Thoracic aorta (tissue), 2 donors: ENCODE measurements at regions not wholly inside any gene's neighbourhood (a gene's known extent, or its start where the extent isn't known, plus 50 kb on each side); places are given as distances from the start of the nearest gene placed in this dataset.

Experiments
- ATAC-seq: fragments of 150-250 bp; one replicate; pipeline ENCODE4 v1.8.0; 2017; ENCODE audit warnings: low read depth; ENCODE audit not compliant: insufficient number of reproducible peaks, low FRiP score
- DNase-seq: peaks from one replicate; pipeline ENCODE4 v3.0.0-alpha.2; 2020; ENCODE audit warnings: low spot score
- H3K27ac ChIP-seq, 2 donors: fragments of 200-600 bp; sonication (generic); 1 replicate in 1 of 2; 2 replicates in 1 of 2; pipeline ENCODE4 v1.5.1; 2016; ENCODE audit warnings: mild to moderate bottlenecking in 2 of 2, moderate library complexity in 2 of 2
- H3K27me3 ChIP-seq: fragments of 200-600 bp; sonication (generic); replicated peaks from 2 replicates; pipeline ENCODE4 v1.6.0; 2016; ENCODE audit warnings: mild to moderate bottlenecking; ENCODE audit not compliant: insufficient read depth
- H3K36me3 ChIP-seq: fragments of 200-600 bp; sonication (generic); one replicate; pipeline ENCODE4 v1.5.1; 2016
- H3K4me1 ChIP-seq, 2 donors: fragments of 200-600 bp; sonication (generic); 1 replicate in 1 of 2; 2 replicates in 1 of 2; pipeline versions ENCODE4 v1.5.1 to v1.6.0; 2016; ENCODE audit warnings: low read depth in 2 of 2, mild to moderate bottlenecking in 1 of 2; ENCODE audit not compliant: control insufficient read depth in 1 of 2
- H3K4me3 ChIP-seq: fragments of 200-600 bp; sonication (generic); 2 replicates; pipeline ENCODE4 v1.5.1; 2016; ENCODE audit warnings: mild to moderate bottlenecking
- H3K9me3 ChIP-seq: fragments of 200-600 bp; sonication (generic); 2 replicates; pipeline ENCODE4 v1.5.1; 2016
- CTCF ChIP-seq: fragments of 200-600 bp; sonication (generic); IDR thresholded peaks from one replicate; pipeline ENCODE4 v1.5.1; 2019; ENCODE audit warnings: antibody characterized with exemption

GRCh38 chr10:42988069-42988468, 88.8 kb upstream of the RET start:
- DNase-seq, result no peak
- Histone ChIP-seq H3K27me3 (no peaks in the 10 kb centered on the region), H3K27ac (no peak overlapping the region), H3K4me1 (no peaks in the 10 kb centered on the region), H3K4me3 (no peak overlapping the region), H3K36me3 (no peaks in the 10 kb centered on the region), H3K9me3 (no peaks in the 10 kb centered on the region)
- no peak for TF ChIP-seq CTCF
- no peak for ATAC-seq

DNA sequence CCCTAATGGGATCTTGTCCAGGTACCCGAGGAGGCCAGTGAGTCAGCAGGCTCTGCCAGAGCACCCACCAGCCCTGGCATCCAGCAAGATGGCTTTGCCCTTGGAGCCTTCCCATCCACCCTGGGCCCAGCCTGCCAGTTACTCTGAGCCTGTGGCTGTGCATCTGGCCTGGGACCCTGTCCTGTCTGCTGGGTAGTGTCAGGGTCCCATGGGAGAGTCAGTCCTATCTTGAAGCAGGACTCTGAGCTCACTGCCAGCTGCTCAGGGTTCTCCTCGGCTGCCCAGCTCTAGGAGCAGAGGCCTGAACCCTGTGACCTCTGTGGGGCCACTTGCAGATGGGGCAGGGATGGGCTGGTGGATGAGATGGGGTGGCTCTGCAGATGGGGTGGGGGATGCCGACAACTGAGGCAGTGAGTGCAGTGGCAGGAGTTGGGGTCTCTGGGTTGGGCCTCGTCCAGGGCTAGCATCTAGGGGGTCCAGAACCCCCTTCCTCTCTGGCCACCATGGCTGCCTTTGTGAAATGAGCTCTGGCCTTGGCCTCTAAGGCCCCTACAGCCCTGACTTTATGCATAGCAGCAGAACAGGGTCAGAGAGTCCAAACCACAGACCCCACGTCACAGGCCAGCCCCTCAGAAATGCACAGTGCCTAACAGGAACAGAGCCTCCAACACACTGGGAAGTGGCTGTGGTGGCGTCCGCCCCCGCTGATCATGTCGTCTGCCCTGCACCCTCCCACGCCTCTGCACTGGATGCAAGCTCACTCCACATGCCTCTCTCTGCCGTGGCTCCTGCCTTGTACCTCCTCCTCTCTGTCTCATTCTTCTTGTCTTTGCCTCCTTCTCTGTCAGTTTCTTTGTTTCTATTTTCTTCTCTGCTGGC, 88.1 kb upstream of the RET start:
- H3K4me1 ChIP-seq, result no peaks in the 10 kb centered on the region
- H3K9me3 ChIP-seq, result no peaks in the 10 kb centered on the region
- no peak for TF ChIP-seq CTCF
- H3K27me3 ChIP-seq, result no peaks in the 10 kb centered on the region
- DNase-seq, result no peak
- no peaks in the 10 kb centered on the region for H3K36me3 ChIP-seq
- no peak overlapping the region for H3K4me3 ChIP-seq
- ATAC-seq, result no peak
- H3K27ac ChIP-seq, result no peak overlapping the region

DNA sequence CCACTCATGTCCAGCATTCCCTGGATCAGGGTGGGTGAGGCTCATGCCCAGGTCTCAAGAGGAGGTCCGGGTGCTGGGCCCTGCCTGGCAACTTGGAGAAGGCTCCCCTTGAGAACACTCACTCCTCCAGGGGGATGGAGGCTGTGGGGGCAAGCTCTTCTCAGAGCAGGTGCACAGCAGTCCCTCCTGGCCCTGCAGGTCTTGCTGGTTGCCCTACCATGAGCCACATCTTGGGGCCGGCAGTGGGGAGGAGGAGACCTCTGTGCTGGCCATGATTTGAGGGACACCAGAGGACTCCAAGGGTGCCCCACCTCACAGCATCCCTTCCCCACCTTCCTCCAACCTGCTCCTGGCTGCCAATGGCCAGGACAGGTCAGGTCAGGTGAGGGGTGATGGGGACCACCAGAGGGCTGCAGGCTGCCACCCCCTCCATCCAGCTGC, 87.4 kb upstream of the RET start:
- no peak for ATAC-seq
- DNase-seq, result no peak
- H3K4me3 ChIP-seq, result no peak overlapping the region
- no peaks in the 10 kb centered on the region for H3K27me3 ChIP-seq
- H3K36me3 ChIP-seq, result no peaks in the 10 kb centered on the region
- H3K27ac ChIP-seq, result no peak overlapping the region
- no peak for TF ChIP-seq CTCF
- H3K9me3 ChIP-seq, result no peaks in the 10 kb centered on the region
- H3K4me1 ChIP-seq, result no peaks in the 10 kb centered on the region

- no peaks in the 10 kb centered on the region for H3K27me3 ChIP-seq
- no peak overlapping the region for H3K27ac ChIP-seq
- ATAC-seq (no peak), DNase-seq (no peak)
- no peaks in the 10 kb centered on the region for H3K36me3 ChIP-seq
- H3K4me1 ChIP-seq, result no peaks in the 10 kb centered on the region
- no peaks in the 10 kb centered on the region for H3K9me3 ChIP-seq
- no peak overlapping the region for H3K4me3 ChIP-seq
- TF ChIP-seq CTCF, result no peak
These were observed 86.7 kb upstream of the RET start for GRCh38 chr10:42990016-42990720.

DNA sequence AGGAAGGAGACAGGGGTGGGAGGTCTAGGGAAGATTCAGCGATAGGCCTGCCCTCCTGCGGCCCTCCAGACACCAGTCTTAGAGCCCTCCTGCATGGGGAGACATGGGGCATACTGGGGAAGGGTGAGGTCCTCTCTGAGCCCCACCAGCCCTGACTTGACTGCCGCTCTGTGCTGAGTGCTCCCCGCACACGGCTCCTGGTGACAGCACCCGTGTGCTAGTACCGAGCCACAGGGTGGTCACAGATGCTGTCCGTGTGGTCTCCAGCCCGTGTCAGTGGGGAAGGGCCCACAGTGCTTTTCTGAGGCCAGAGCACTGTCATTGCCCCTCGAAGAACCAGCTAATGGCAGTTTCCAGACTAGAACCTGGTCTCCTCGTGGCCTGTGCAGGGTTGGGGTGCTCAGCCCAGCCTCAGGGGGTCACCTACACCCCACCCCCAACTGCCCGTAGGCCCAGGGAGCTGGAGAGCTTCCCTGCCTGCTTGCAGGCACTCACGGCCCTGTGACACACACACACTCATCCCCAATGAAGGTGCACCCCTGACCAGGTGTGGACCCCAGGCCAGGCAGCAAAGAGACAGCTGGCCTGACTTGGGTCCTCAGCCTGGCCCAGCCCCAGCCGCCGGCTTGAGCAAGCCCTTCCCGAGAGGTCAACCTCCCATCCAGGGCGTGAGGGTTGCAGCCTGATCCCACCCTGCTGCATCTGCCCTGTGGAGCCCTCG, 86.0 kb upstream of the RET start:
- no peaks in the 10 kb centered on the region for H3K27me3 ChIP-seq
- DNase-seq (no peak), ATAC-seq (no peak)
- H3K27ac ChIP-seq, result no peak overlapping the region
- H3K4me1 ChIP-seq, result no peaks in the 10 kb centered on the region
- H3K9me3 ChIP-seq, result no peaks in the 10 kb centered on the region
- H3K36me3 ChIP-seq, result no peaks in the 10 kb centered on the region
- TF ChIP-seq CTCF, result no peak
- H3K4me3 ChIP-seq, result no peak overlapping the region
